HL-60 (cell line): ENCODE measurements at regions not wholly inside any gene's neighbourhood (a gene's known extent, or its start where the extent isn't known, plus 50 kb on each side); places are given as distances from the start of the nearest gene placed in this dataset.

ENCODE experiments used
- CTCF ChIP-seq: IDR thresholded peaks from one replicate; pipeline ENCODE4 v1.5.1; 2011; ENCODE audit warnings: low read length, control low read depth, inconsistent platforms; ENCODE audit not compliant: insufficient read depth
- GABPA ChIP-seq: IDR thresholded peaks from 2 replicates; pipeline ENCODE4 v1.6.1; 2012; ENCODE audit warnings: low read depth
- POLR2AphosphoS5 ChIP-seq: IDR thresholded peaks from 2 replicates; pipeline ENCODE4 v1.6.1; 2012; ENCODE audit warnings: low read depth
- REST ChIP-seq: IDR thresholded peaks from 2 replicates; pipeline ENCODE4 v1.6.1; 2012; ENCODE audit warnings: low read depth; ENCODE audit not compliant: insufficient replicate concordance

GRCh38 chr15:47890397-47891150 lies 173.3 kb downstream of the SEMA6D start:
- TF ChIP-seq CTCF, result no peak
- no peak for TF ChIP-seq POLR2AphosphoS5
- no peak for TF ChIP-seq REST
- TF ChIP-seq GABPA, result no peak
